ENCODE measurements at regions not wholly inside any gene's neighbourhood (a gene's known extent, or its start where the extent isn't known, plus 50 kb on each side); places are given as distances from the start of the nearest gene placed in this dataset.

DNA sequence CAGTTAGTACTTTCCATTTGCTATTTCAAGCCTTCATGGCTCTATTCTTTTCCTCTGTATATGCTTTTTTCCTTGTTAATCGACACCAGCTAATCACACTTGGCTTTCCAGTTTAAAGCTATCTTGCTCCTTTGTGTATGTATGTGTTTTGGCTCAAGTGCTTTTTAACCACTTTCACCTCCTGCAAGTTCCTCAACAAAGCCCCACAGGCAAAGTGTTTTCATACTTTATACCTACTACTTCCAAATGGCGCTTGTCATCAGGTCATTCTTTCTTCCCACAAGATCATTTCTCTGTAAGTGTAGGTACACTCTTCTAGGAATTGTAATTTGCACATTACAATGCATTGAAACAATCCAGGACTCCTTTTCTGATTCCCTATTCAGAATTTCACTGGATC is 64.0 kb upstream of the FIGN start:
- no peaks in the 10 kb centered on the region for H4K20me1 ChIP-seq (ENCODE audit: insufficient read depth, low read length)

More for the DNA sequence above, 64.0 kb upstream of the FIGN start:
- intact Hi-C loops (cut with micrococcal nuclease) (no loop called here), dilution Hi-C loops (cut with HindIII; ENCODE audit: low sequenced_read_pairs, unreplicated experiment) (no loop called here), in situ Hi-C loops (cut with MboI; ENCODE audit: low sequenced_read_pairs) (no loop called here)
- CTCF ChIA-PET = interaction anchor here (0.6 to 0.7 kb wide), 3 partner anchors 72 to 1610 kb away, joined by 3 to 4 read pairs (median 4); no protein-coding TSS in a partner anchor
- Histone ChIP-seq H3K4me3 (ENCODE audit: insufficient read depth, low read depth, low read length) (no peak overlapping the region), H3K4me1 (ENCODE audit: control insufficient read depth, insufficient read depth, low read length) (no peaks in the 10 kb centered on the region), H2AK5ac (ENCODE audit: low read depth, low read length) (no peak overlapping the region), H3K4ac (ENCODE audit: low read depth, low read length) (no peak overlapping the region), H2BK20ac (ENCODE audit: low read depth, low read length) (no peak overlapping the region), H2AK9ac (replicated peaks; ENCODE audit: low read depth, low read length, poor library complexity) (no peak overlapping the region), H4K8ac (ENCODE audit: low read depth in 2 of 2, low read length in 2 of 2) (no peak overlapping the region), H2BK15ac (ENCODE audit: low read depth, low read length) (no peak overlapping the region), H3K18ac (ENCODE audit: low read depth, low read length) (no peak overlapping the region), H3K36me3 (ENCODE audit: control insufficient read depth, insufficient read depth, low read length) (no peaks in the 10 kb centered on the region), H4K5ac (ENCODE audit: low read depth, low read length) (no peak overlapping the region), H3K14ac (replicated peaks; ENCODE audit: low read depth, low read length) (no peak overlapping the region), H2BK5ac (ENCODE audit: low read depth, low read length, poor library complexity, severe bottlenecking) (no peak overlapping the region), H3K56ac (ENCODE audit: extremely low read depth, insufficient read depth, low read length) (no peak overlapping the region), H3K4me2 (ENCODE audit: low read depth, low read length) (no peak overlapping the region), H3K27me3 (ENCODE audit: control insufficient read depth, insufficient read depth, low read length) (no peaks in the 10 kb centered on the region), H3K9ac (ENCODE audit: low read depth, low read length) (no peak overlapping the region), H3K27ac (ENCODE audit: insufficient read depth, low read length) (no peak overlapping the region), H3K23ac (ENCODE audit: low read depth, low read length) (no peak overlapping the region), H4K91ac (ENCODE audit: insufficient read depth, low read depth, low read length) (no peak overlapping the region), H3K9me1 (ENCODE audit: insufficient read depth, low read length) (no peaks in the 10 kb centered on the region), H3K79me1 (ENCODE audit: low read depth in 1 of 2, low read length in 2 of 2) (no peaks in the 10 kb centered on the region), H3K9me3 (ENCODE audit: control insufficient read depth, insufficient read depth, low read length) (no peaks in the 10 kb centered on the region), H2AFZ (replicated peaks; ENCODE audit: low read length, poor library complexity) (no peak overlapping the region), H2BK120ac (ENCODE audit: low read depth, low read length) (no peak overlapping the region)
- POLR2A ChIA-PET (ENCODE audit: unreplicated experiment) = interaction anchor here (0.7 kb wide), 1 partner anchor 45 kb away, joined by 5 read pairs; no protein-coding TSS in a partner anchor
- WGBS, 2 experiments (ENCODE audit: extremely low coverage in 2 of 2, insufficient read length in 1 of 2) = no CpG with 5 or more reads among the region's 2 CpGs
- DNase-seq = no peak
- no TSS peak for BruUV-seq (replicated peaks)
- ATAC-seq (ENCODE audit: low read depth) = no peak
- TF ChIP-seq, protein P1, sequence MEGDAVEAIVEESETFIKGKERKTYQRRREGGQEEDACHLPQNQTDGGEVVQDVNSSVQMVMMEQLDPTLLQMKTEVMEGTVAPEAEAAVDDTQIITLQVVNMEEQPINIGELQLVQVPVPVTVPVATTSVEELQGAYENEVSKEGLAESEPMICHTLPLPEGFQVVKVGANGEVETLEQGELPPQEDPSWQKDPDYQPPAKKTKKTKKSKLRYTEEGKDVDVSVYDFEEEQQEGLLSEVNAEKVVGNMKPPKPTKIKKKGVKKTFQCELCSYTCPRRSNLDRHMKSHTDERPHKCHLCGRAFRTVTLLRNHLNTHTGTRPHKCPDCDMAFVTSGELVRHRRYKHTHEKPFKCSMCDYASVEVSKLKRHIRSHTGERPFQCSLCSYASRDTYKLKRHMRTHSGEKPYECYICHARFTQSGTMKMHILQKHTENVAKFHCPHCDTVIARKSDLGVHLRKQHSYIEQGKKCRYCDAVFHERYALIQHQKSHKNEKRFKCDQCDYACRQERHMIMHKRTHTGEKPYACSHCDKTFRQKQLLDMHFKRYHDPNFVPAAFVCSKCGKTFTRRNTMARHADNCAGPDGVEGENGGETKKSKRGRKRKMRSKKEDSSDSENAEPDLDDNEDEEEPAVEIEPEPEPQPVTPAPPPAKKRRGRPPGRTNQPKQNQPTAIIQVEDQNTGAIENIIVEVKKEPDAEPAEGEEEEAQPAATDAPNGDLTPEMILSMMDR (conservative IDR thresholded peaks at IDR 0.05; ENCODE audit: low read depth, low read length) = no peak
- no peak for TF ChIP-seq RCOR1 (IDR thresholded peaks at IDR 0.05; ENCODE audit: insufficient replicate concordance, low read length)
- no peak for TF ChIP-seq SMC3 (IDR thresholded peaks at IDR 0.05; ENCODE audit: low read depth, low read length)
- TF ChIP-seq POLR2A (IDR thresholded peaks at IDR 0.05; ENCODE audit: low read depth, low read length) = no peak
- TF ChIP-seq FOS (IDR thresholded peaks at IDR 0.05; ENCODE audit: low read depth, low read length) = no peak
- TF ChIP-seq CHD1 (IDR thresholded peaks at IDR 0.05; ENCODE audit: low read depth, low read length) = no peak
- TF ChIP-seq NFE2L2 (IDR thresholded peaks at IDR 0.05; ENCODE audit: low read depth, low read length) = no peak
- TF ChIP-seq MXI1 (IDR thresholded peaks at IDR 0.05; ENCODE audit: borderline replicate concordance, low read depth, low read length) = no peak

Measured in IMR-90 (cell line).